Mesenchymal stem cell (in vitro differentiated cells and primary cell): ENCODE measurements at regions not wholly inside any gene's neighbourhood (a gene's known extent, or its start where the extent isn't known, plus 50 kb on each side); places are given as distances from the start of the nearest gene placed in this dataset.

ENCODE experiments used
- DNase-seq: peaks from one replicate; pipeline ENCODE4 v3.0.0-alpha.2; 2013
- H2AFZ ChIP-seq: one replicate; pipeline ENCODE4 v1.6.1; 2013; ENCODE audit warnings: low read depth, mild to moderate bottlenecking, control low read depth, inconsistent platforms, low read length, moderate library complexity
- H2AK5ac ChIP-seq: 2 replicates; pipeline ENCODE4 v1.6.1; 2013; ENCODE audit warnings: low read length, moderate library complexity, mild to moderate bottlenecking, inconsistent platforms; ENCODE audit not compliant: severe bottlenecking
- H2BK120ac ChIP-seq: one replicate; pipeline ENCODE4 v1.6.1; 2013; ENCODE audit warnings: low read depth, mild to moderate bottlenecking, inconsistent platforms, low read length, moderate library complexity
- H2BK12ac ChIP-seq, 2 experiments: one replicate each; pipeline ENCODE4 v1.6.1; 2013; ENCODE audit warnings: inconsistent platforms in 2 of 2, low read length in 2 of 2, mild to moderate bottlenecking in 2 of 2, moderate library complexity in 2 of 2, control low read depth in 1 of 2
- H2BK15ac ChIP-seq: one replicate; pipeline ENCODE4 v1.6.1; 2013; ENCODE audit warnings: mild to moderate bottlenecking, low read depth, inconsistent platforms; ENCODE audit not compliant: poor library complexity, severe bottlenecking
- H2BK5ac ChIP-seq: 2 replicates; pipeline ENCODE4 v1.6.1; 2013; ENCODE audit warnings: low read depth, mild to moderate bottlenecking, low read length, control low read depth, inconsistent platforms; ENCODE audit not compliant: poor library complexity, severe bottlenecking
- H3K14ac ChIP-seq, 2 experiments: one replicate each; pipeline ENCODE4 v1.6.1; 2013; ENCODE audit warnings: inconsistent platforms in 2 of 2, low read length in 2 of 2, control low read depth in 1 of 2, mild to moderate bottlenecking in 1 of 2, moderate library complexity in 1 of 2
- H3K18ac ChIP-seq, 2 experiments: one replicate each; pipeline ENCODE4 v1.6.1; 2013; ENCODE audit warnings: inconsistent platforms in 2 of 2, low read length in 2 of 2, control low read depth in 1 of 2, low read depth in 1 of 2, mild to moderate bottlenecking in 1 of 2
- H3K23ac ChIP-seq, 2 experiments: one replicate each; pipeline ENCODE4 v1.6.1; 2013; ENCODE audit warnings: inconsistent platforms in 2 of 2, low read length in 2 of 2, mild to moderate bottlenecking in 2 of 2, moderate library complexity in 2 of 2, control low read depth in 1 of 2
- H3K27ac ChIP-seq: 2 replicates; pipeline ENCODE4 v1.5.1; 2013; ENCODE audit warnings: mild to moderate bottlenecking, moderate library complexity, low read length, control low read depth, inconsistent platforms; ENCODE audit not compliant: poor library complexity, severe bottlenecking
- H3K27me3 ChIP-seq, 2 experiments: 2 replicates each; pipeline versions ENCODE4 v1.6.1 to v1.7.0; 2013; ENCODE audit warnings: low read length in 2 of 2, mild to moderate bottlenecking in 2 of 2, moderate library complexity in 2 of 2, control low read depth in 1 of 2, inconsistent platforms in 1 of 2; ENCODE audit not compliant: control insufficient read depth in 1 of 2, insufficient read depth in 1 of 2
- H3K36me3 ChIP-seq, 2 experiments: 2 replicates each; pipeline versions ENCODE4 v1.6.1 to v1.7.0; 2013; ENCODE audit warnings: low read length in 2 of 2, control low read depth in 1 of 2, inconsistent platforms in 1 of 2, low read depth in 1 of 2, mild to moderate bottlenecking in 1 of 2; ENCODE audit not compliant: insufficient read depth in 2 of 2, control insufficient read depth in 1 of 2
- H3K4ac ChIP-seq, 2 experiments: one replicate each; pipeline ENCODE4 v1.6.1; 2013; ENCODE audit warnings: inconsistent platforms in 2 of 2, low read length in 2 of 2, mild to moderate bottlenecking in 2 of 2, moderate library complexity in 2 of 2, control low read depth in 1 of 2, low read depth in 1 of 2
- H3K4me1 ChIP-seq: 2 replicates; pipeline ENCODE4 v1.6.1; 2013; ENCODE audit warnings: low read depth, low read length, control low read depth; ENCODE audit not compliant: control insufficient read depth, insufficient read depth
- H3K4me2 ChIP-seq: 2 replicates; pipeline ENCODE4 v1.6.1; 2013; ENCODE audit warnings: low read length, mild to moderate bottlenecking, inconsistent platforms; ENCODE audit not compliant: poor library complexity, severe bottlenecking
- H3K4me3 ChIP-seq, 2 experiments: 2 replicates each; pipeline versions ENCODE4 v1.5.1 to v1.7.0; 2013; ENCODE audit warnings: low read length in 2 of 2, mild to moderate bottlenecking in 2 of 2, control low read depth in 1 of 2, low read depth in 1 of 2; ENCODE audit not compliant: insufficient read depth in 1 of 2
- H3K79me1 ChIP-seq: replicated peaks from 2 replicates; pipeline ENCODE4 v1.6.1; 2013; ENCODE audit warnings: mild to moderate bottlenecking, control low read depth, low read length, inconsistent platforms; ENCODE audit not compliant: poor library complexity, severe bottlenecking
- H3K9ac ChIP-seq: 2 replicates; pipeline ENCODE4 v1.7.0; 2013; ENCODE audit warnings: mild to moderate bottlenecking, low read length, moderate library complexity
- H3K9me3 ChIP-seq: 2 replicates; pipeline ENCODE4 v1.7.0; 2013; ENCODE audit warnings: mild to moderate bottlenecking, low read length; ENCODE audit not compliant: control insufficient read depth
- H4K8ac ChIP-seq: one replicate; pipeline ENCODE4 v1.6.1; 2013; ENCODE audit warnings: inconsistent platforms, mild to moderate bottlenecking, low read length, moderate library complexity
- H4K91ac ChIP-seq: one replicate; pipeline ENCODE4 v1.6.1; 2013; ENCODE audit warnings: mild to moderate bottlenecking, low read length, inconsistent platforms
- WGBS: methylation state at CpG from one replicate; pipeline ENCODE4 v1.1.7; 2013; ENCODE audit warnings: mixed read lengths; 5-methylcytosine and 5-hydroxymethylcytosine counted together

GRCh38 chr11:92714111-92714510 lies 255.3 kb upstream of the MTNR1B start:
- Histone ChIP-seq H3K23ac (no peak overlapping the region), H3K27me3 (no peaks in the 10 kb centered on the region), H3K18ac (no peak overlapping the region), H3K9me3 (no peaks in the 10 kb centered on the region), H2BK5ac (no peak overlapping the region), H2BK12ac (no peak overlapping the region), H4K91ac (no peak overlapping the region), H3K14ac (no peak overlapping the region), H3K79me1 (no peaks in the 10 kb centered on the region), H2BK15ac (no peak overlapping the region), H3K27ac (no peak overlapping the region), H3K4me2 (no peak overlapping the region), H3K9ac (no peak overlapping the region), H3K36me3 (no peaks in the 10 kb centered on the region), H3K4me3 (no peak overlapping the region), H2AK5ac (no peak overlapping the region), H2AFZ (no peak overlapping the region), H3K4ac (no peak overlapping the region), H3K4me1 (no peaks in the 10 kb centered on the region), H2BK120ac (no peak overlapping the region), H4K8ac (no peak overlapping the region)
- no peak for DNase-seq
- no CpG with 5 or more reads among the region's 1 CpG for WGBS

DNA sequence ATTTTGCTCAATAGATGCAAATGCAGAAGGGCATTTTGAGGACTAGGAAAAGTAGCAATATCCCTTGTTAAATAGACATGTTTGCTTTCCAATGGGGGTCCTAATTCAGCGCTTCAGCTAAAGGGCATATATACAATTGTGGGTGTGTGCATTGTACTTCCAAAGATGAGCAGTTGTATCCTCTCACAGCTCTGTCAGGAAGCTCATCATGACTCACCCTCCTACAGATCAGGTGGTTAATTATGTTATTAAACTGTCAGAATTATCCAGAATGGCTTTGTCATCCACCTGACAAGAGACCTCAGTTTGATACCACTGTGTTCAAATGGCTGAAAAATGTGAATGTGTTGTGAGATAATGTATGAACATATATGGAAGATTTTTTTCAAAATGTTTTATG lies 252.2 kb upstream of the MTNR1B start:
- Histone ChIP-seq H2BK15ac (no peak overlapping the region), H3K36me3 (no peaks in the 10 kb centered on the region), H2BK120ac (no peak overlapping the region), H2AFZ (no peak overlapping the region), H3K9me3 (no peaks in the 10 kb centered on the region), H3K9ac (no peak overlapping the region), H2AK5ac (no peak overlapping the region), H3K23ac (no peak overlapping the region), H3K18ac (no peak overlapping the region), H3K27ac (no peak overlapping the region), H3K4ac (no peak overlapping the region), H4K91ac (no peak overlapping the region), H3K14ac (no peak overlapping the region), H4K8ac (no peak overlapping the region), H3K4me3 (no peak overlapping the region), H3K27me3 (no peaks in the 10 kb centered on the region), H3K4me1 (no peaks in the 10 kb centered on the region), H2BK12ac (no peak overlapping the region), H2BK5ac (no peak overlapping the region), H3K79me1 (no peaks in the 10 kb centered on the region), H3K4me2 (no peak overlapping the region)
- no peak for DNase-seq
- 100% methylated on average over 1 of the region's 1 CpG for WGBS

- DNase-seq = no peak
- H2BK120ac ChIP-seq = no peak overlapping the region
- H3K9me3 ChIP-seq = peaks cover 2% of the 10 kb centered on the region
- no peak overlapping the region for H2BK12ac ChIP-seq
- no peak overlapping the region for H3K4ac ChIP-seq
- H3K4me1 ChIP-seq = no peaks in the 10 kb centered on the region
- H3K27me3 ChIP-seq = no peaks in the 10 kb centered on the region
- H2AK5ac ChIP-seq = no peak overlapping the region
- no peak overlapping the region for H3K18ac ChIP-seq
- no peak overlapping the region for H3K23ac ChIP-seq
- H3K4me3 ChIP-seq = no peak overlapping the region
- H3K79me1 ChIP-seq = no peaks in the 10 kb centered on the region
- no CpG with 5 or more reads among the region's 3 CpGs for WGBS
- H2AFZ ChIP-seq = no peak overlapping the region
- H4K8ac ChIP-seq = no peak overlapping the region
- H3K4me2 ChIP-seq = no peak overlapping the region
- no peaks in the 10 kb centered on the region for H3K36me3 ChIP-seq
- H3K27ac ChIP-seq = no peak overlapping the region
- no peak overlapping the region for H3K14ac ChIP-seq
- no peak overlapping the region for H2BK5ac ChIP-seq
- no peak overlapping the region for H4K91ac ChIP-seq
- H2BK15ac ChIP-seq = no peak overlapping the region
- H3K9ac ChIP-seq = no peak overlapping the region
Measured at GRCh38 chr11:92720385-92720784, 249.1 kb upstream of the MTNR1B start.

GRCh38 chr11:92725352-92725751 lies 244.1 kb upstream of the MTNR1B start:
- Histone ChIP-seq H3K27ac (no peak overlapping the region), H3K14ac (no peak overlapping the region), H3K9me3 (peaks cover 2% of the 10 kb centered on the region), H2BK120ac (no peak overlapping the region), H3K4me2 (no peak overlapping the region), H3K4ac (no peak overlapping the region), H2BK15ac (no peak overlapping the region), H3K18ac (no peak overlapping the region), H2BK12ac (no peak overlapping the region), H3K36me3 (no peaks in the 10 kb centered on the region), H3K27me3 (no peaks in the 10 kb centered on the region), H3K4me1 (no peaks in the 10 kb centered on the region), H2AFZ (no peak overlapping the region), H2BK5ac (no peak overlapping the region), H4K91ac (no peak overlapping the region), H3K9ac (no peak overlapping the region), H2AK5ac (no peak overlapping the region), H4K8ac (no peak overlapping the region), H3K4me3 (no peak overlapping the region), H3K79me1 (no peaks in the 10 kb centered on the region), H3K23ac (no peak overlapping the region)
- DNase-seq = no peak
- no CpG with 5 or more reads among the region's 1 CpG for WGBS
